ENCODE measurements at regions not wholly inside any gene's neighbourhood (a gene's known extent, or its start where the extent isn't known, plus 50 kb on each side); places are given as distances from the start of the nearest gene placed in this dataset.

DNA sequence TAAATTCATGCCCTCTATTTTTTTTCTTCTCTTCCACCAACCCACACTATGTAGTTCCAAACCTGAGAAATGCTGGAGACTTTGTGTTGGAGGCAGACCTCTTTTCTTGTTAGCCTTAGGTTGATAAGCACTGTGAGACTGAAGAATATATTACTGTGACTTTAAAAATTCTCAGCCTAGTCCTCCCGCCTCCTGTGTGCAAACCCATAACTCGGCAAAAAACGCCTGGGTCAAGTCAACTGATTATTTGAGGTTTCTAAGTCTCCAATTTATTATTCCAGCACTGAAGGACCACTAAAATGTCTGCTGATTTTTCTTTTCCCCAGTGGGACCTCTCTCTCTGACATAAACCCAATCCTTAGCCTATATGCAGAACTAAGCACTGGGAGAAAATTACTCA, 1946.0 kb upstream of the RAG2 start:
- TF ChIP-seq, protein P1, sequence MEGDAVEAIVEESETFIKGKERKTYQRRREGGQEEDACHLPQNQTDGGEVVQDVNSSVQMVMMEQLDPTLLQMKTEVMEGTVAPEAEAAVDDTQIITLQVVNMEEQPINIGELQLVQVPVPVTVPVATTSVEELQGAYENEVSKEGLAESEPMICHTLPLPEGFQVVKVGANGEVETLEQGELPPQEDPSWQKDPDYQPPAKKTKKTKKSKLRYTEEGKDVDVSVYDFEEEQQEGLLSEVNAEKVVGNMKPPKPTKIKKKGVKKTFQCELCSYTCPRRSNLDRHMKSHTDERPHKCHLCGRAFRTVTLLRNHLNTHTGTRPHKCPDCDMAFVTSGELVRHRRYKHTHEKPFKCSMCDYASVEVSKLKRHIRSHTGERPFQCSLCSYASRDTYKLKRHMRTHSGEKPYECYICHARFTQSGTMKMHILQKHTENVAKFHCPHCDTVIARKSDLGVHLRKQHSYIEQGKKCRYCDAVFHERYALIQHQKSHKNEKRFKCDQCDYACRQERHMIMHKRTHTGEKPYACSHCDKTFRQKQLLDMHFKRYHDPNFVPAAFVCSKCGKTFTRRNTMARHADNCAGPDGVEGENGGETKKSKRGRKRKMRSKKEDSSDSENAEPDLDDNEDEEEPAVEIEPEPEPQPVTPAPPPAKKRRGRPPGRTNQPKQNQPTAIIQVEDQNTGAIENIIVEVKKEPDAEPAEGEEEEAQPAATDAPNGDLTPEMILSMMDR (IDR thresholded peaks at IDR 0.05; ENCODE audit: unreplicated experiment): no peak
- H3K4me3 Mint-ChIP-seq (ENCODE audit: low read depth, unreplicated experiment): no peak overlapping the region
- CTCF ChIA-PET: no interaction called here
- H3K36me3 Mint-ChIP-seq (ENCODE audit: insufficient read depth, unreplicated experiment): no peaks in the 10 kb centered on the region
- peaks cover 9% of the 10 kb centered on the region for H3K9me3 Mint-ChIP-seq (ENCODE audit: low read depth, unreplicated experiment)
- H3K4me1 Mint-ChIP-seq (ENCODE audit: low read depth, unreplicated experiment): no peaks in the 10 kb centered on the region
- intact Hi-C loops (cut with micrococcal nuclease; ENCODE audit: unreplicated experiment): no loop called here
- BruUV-seq (replicated peaks): no TSS peak
- no peak overlapping the region for H3K27ac Mint-ChIP-seq (ENCODE audit: unreplicated experiment)
- DNase-seq: no peak
- H3K27me3 Mint-ChIP-seq (ENCODE audit: unreplicated experiment): no peaks in the 10 kb centered on the region

DNA sequence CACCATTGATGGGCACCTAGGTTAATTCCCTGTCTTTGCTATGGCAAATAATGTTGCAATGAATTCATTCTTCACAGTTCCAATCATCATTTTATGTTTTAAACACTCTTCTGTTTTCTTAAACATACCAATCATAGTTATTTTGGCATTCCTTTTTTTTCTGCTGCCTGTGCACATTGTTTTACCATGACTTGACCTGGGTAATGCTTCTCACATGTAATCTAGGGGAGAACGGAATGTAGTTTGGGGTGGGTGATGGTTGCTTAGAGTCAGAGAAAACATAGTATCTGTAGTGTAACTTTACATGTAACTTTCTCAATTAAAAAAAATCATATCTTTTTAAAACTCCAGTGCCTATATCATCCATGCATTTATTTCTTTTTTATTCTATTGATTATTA, 1945.3 kb upstream of the RAG2 start:
- no peak for DNase-seq
- no peaks in the 10 kb centered on the region for H3K36me3 Mint-ChIP-seq (ENCODE audit: insufficient read depth, unreplicated experiment)
- no TSS peak for BruUV-seq (replicated peaks)
- no peaks in the 10 kb centered on the region for H3K27me3 Mint-ChIP-seq (ENCODE audit: unreplicated experiment)
- H3K27ac Mint-ChIP-seq (ENCODE audit: unreplicated experiment): no peak overlapping the region
- intact Hi-C loops (cut with micrococcal nuclease; ENCODE audit: unreplicated experiment): no loop called here
- no peak overlapping the region for H3K4me3 Mint-ChIP-seq (ENCODE audit: low read depth, unreplicated experiment)
- peaks cover 9% of the 10 kb centered on the region for H3K9me3 Mint-ChIP-seq (ENCODE audit: low read depth, unreplicated experiment)
- CTCF ChIA-PET: no interaction called here
- TF ChIP-seq, protein P1 (IDR thresholded peaks at IDR 0.05; ENCODE audit: unreplicated experiment): no peak
- H3K4me1 Mint-ChIP-seq (ENCODE audit: low read depth, unreplicated experiment): no peaks in the 10 kb centered on the region

DNA sequence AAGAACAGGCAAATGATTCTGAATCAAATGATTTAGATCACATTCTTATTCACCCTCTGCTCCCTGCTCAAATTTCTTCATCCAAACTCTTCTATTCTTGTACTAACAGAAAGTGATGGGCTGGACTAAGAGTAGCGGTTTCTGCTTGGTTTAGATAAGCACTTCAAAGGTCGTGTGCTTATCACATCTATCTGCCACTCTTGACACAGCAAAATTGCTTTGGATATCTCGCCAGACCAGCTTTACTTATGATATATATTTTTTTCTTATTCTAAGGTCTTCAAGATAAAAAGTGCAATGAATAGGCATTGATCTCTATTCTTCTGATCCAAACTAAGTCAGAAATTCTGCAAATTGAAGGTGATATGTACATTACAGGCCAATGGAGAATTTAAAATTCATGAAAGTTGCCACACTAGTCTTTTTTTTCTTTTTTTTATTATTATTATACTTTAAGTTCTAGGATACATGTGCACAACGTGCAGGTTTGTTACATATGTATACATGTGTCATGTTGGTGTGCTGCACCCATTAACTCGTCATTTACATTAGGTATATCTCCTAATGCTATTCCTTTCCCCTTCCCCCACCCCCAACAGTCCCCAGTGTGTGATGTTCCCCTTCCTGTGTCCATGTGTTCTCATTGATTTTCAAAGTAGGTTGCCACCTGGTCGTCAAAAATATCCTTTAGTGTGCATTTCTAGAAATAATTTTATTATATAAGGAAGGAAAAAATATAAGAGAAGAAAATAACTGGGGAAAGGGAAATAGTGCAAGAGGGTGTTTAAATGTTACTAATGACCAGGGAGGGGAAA, 1941.0 kb upstream of the RAG2 start:
- CTCF ChIA-PET: no interaction called here
- DNase-seq: no peak
- Mint-ChIP-seq H3K27ac (ENCODE audit: unreplicated experiment) (no peak overlapping the region), H3K27me3 (ENCODE audit: unreplicated experiment) (no peaks in the 10 kb centered on the region), H3K36me3 (ENCODE audit: insufficient read depth, unreplicated experiment) (no peaks in the 10 kb centered on the region), H3K9me3 (ENCODE audit: low read depth, unreplicated experiment) (peaks cover 11% of the 10 kb centered on the region), H3K4me1 (ENCODE audit: low read depth, unreplicated experiment) (no peaks in the 10 kb centered on the region), H3K4me3 (ENCODE audit: low read depth, unreplicated experiment) (no peak overlapping the region)
- TF ChIP-seq, protein P1 (IDR thresholded peaks at IDR 0.05; ENCODE audit: unreplicated experiment): no peak
- no TSS peak for BruUV-seq (replicated peaks)
- intact Hi-C loops (cut with micrococcal nuclease; ENCODE audit: unreplicated experiment): no loop called here

DNA sequence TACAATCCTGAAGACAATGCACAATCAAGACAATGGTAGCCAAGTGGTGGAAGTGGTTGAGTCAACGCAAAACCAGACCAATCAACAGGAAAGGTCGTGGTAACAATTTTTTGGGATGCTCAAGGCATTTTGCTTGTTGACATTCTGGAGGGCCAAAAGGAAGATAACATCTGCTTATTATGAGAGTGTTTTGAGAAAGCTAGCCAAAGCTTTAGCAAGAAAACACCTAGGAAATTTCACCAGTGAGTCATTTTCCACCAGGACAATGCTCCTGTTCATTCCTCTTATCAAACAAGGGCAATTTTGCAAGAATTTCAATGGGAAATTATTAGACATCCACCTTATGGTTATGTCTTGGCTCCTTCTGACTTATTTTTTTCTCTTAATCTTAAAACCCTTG, 1932.2 kb upstream of the RAG2 start:
- Mint-ChIP-seq H3K9me3 (ENCODE audit: low read depth, unreplicated experiment) (peaks cover 15% of the 10 kb centered on the region), H3K27ac (ENCODE audit: unreplicated experiment) (no peak overlapping the region), H3K4me3 (ENCODE audit: low read depth, unreplicated experiment) (no peak overlapping the region), H3K36me3 (ENCODE audit: insufficient read depth, unreplicated experiment) (no peaks in the 10 kb centered on the region), H3K4me1 (ENCODE audit: low read depth, unreplicated experiment) (no peaks in the 10 kb centered on the region), H3K27me3 (ENCODE audit: unreplicated experiment) (no peaks in the 10 kb centered on the region)
- TF ChIP-seq, protein P1 (IDR thresholded peaks at IDR 0.05; ENCODE audit: unreplicated experiment): no peak
- no TSS peak for BruUV-seq (replicated peaks)
- DNase-seq: no peak
- intact Hi-C loops (cut with micrococcal nuclease; ENCODE audit: unreplicated experiment): no loop called here
- CTCF ChIA-PET: no interaction called here

Data from Calu3 (cell line).